ENCODE measurements at regions not wholly inside any gene's neighbourhood (a gene's known extent, or its start where the extent isn't known, plus 50 kb on each side); places are given as distances from the start of the nearest gene placed in this dataset.

DNA sequence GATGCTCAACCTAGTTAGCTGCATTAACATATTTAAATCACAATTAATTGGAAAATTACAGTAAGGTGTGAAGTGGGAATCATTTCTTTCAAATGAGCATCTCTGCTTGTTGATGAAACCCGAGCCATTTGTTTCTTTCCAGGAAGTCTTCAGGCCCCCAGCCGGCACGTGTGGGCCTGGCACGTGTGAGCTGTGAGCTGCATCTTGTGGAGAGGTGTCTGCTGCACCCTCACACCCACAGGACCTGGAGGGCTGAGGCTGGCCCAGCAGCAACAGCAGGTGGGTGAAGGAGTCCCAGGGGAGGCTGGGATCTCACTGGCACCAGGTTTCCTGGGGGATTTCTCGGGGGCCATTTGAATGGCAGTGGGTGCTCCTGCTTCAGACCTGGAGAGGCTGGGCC, 372.5 kb upstream of the MKI67 start:
- Histone ChIP-seq H3K9me3 (ENCODE audit: low read length) (no peaks in the 10 kb centered on the region), H3K9ac (ENCODE audit: low read length) (no peak overlapping the region), H3K4me3 (ENCODE audit: low read depth, low read length, poor library complexity, severe bottlenecking) (no peak overlapping the region), H3K4me1 (ENCODE audit: insufficient read depth, low read length, severe bottlenecking) (no peaks in the 10 kb centered on the region), H3K79me2 (ENCODE audit: insufficient read depth, low read length) (no peaks in the 10 kb centered on the region), H2AFZ (ENCODE audit: low read length) (no peak overlapping the region), H4K20me1 (ENCODE audit: insufficient read depth, low read length) (no peaks in the 10 kb centered on the region), H3K27me3 (ENCODE audit: insufficient read depth, low read length) (no peaks in the 10 kb centered on the region; the same call in 1 of the 2 replicates), H3K27ac (ENCODE audit: low read depth, low read length, poor library complexity, severe bottlenecking) (no peak overlapping the region), H3K9me2 (ENCODE audit: low read depth, low read length) (no peaks in the 10 kb centered on the region), H3K36me3 (ENCODE audit: insufficient read depth, low read length) (no peaks in the 10 kb centered on the region), H3F3A (ENCODE audit: insufficient read depth, low read length) (no peaks in the 10 kb centered on the region), H3K4me2 (ENCODE audit: low read length) (no peak overlapping the region)
- TF ChIP-seq CTCF (IDR thresholded peaks at IDR 0.05; ENCODE audit: low read length) = no peak
- TF ChIP-seq EZH2 (IDR thresholded peaks at IDR 0.05; ENCODE audit: borderline replicate concordance, low read length) = no peak

- H3K9me3 ChIP-seq (ENCODE audit: low read length) = no peaks in the 10 kb centered on the region
- TF ChIP-seq EZH2 (IDR thresholded peaks at IDR 0.05; ENCODE audit: borderline replicate concordance, low read length) (no peak), CTCF (IDR thresholded peaks at IDR 0.05; ENCODE audit: low read length) (no peak)
- no peaks in the 10 kb centered on the region; the same call in 1 of the 2 replicates for H3K27me3 ChIP-seq (ENCODE audit: insufficient read depth, low read length)
Observed at GRCh38 chr10:128499486-128499885, 373.3 kb upstream of the MKI67 start.

DNA sequence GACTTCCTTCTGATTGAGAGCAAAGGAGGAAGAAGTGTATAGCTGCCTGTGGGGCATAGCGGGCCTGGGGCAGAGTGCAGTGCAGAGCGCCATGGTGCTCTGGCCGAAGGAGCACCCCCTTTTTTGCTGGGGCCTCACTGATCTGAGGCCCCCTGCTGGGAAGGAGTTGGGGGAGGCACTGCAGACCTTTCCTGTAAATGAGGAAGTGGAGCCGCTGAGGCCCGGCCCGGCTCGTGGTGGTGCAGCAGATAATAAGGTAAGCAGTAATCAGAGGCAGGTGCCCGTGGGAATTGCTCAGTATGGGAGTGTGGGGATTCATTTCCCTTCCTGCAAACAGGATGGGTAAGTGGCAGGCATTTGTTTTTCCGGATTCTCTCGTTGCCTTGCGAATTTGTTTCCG, 373.7 kb upstream of the MKI67 start:
- Histone ChIP-seq H2AFZ (ENCODE audit: low read length) (no peak overlapping the region), H3K4me2 (ENCODE audit: low read length) (no peak overlapping the region), H3K36me3 (ENCODE audit: insufficient read depth, low read length) (no peaks in the 10 kb centered on the region), H4K20me1 (ENCODE audit: insufficient read depth, low read length) (no peaks in the 10 kb centered on the region), H3K4me1 (ENCODE audit: insufficient read depth, low read length, severe bottlenecking) (no peaks in the 10 kb centered on the region), H3F3A (ENCODE audit: insufficient read depth, low read length) (no peaks in the 10 kb centered on the region), H3K4me3 (ENCODE audit: low read depth, low read length, poor library complexity, severe bottlenecking) (no peak overlapping the region), H3K27ac (ENCODE audit: low read depth, low read length, poor library complexity, severe bottlenecking) (no peak overlapping the region), H3K27me3 (ENCODE audit: insufficient read depth, low read length) (no peaks in the 10 kb centered on the region; the same call in 1 of the 2 replicates), H3K9me2 (ENCODE audit: low read depth, low read length) (no peaks in the 10 kb centered on the region), H3K9ac (ENCODE audit: low read length) (no peak overlapping the region), H3K79me2 (ENCODE audit: insufficient read depth, low read length) (no peaks in the 10 kb centered on the region), H3K9me3 (ENCODE audit: low read length) (no peaks in the 10 kb centered on the region)
- no peak for TF ChIP-seq EZH2 (IDR thresholded peaks at IDR 0.05; ENCODE audit: borderline replicate concordance, low read length)

More at GRCh38 chr10:128499486-128499885, 373.3 kb upstream of the MKI67 start:
- Histone ChIP-seq H3K36me3 (ENCODE audit: insufficient read depth, low read length) (no peaks in the 10 kb centered on the region), H3K79me2 (ENCODE audit: insufficient read depth, low read length) (no peaks in the 10 kb centered on the region), H4K20me1 (ENCODE audit: insufficient read depth, low read length) (no peaks in the 10 kb centered on the region), H3K9ac (ENCODE audit: low read length) (no peak overlapping the region), H3K4me3 (ENCODE audit: low read depth, low read length, poor library complexity, severe bottlenecking) (no peak overlapping the region), H2AFZ (ENCODE audit: low read length) (no peak overlapping the region), H3F3A (ENCODE audit: insufficient read depth, low read length) (no peaks in the 10 kb centered on the region), H3K27ac (ENCODE audit: low read depth, low read length, poor library complexity, severe bottlenecking) (no peak overlapping the region), H3K4me2 (ENCODE audit: low read length) (no peak overlapping the region), H3K9me2 (ENCODE audit: low read depth, low read length) (no peaks in the 10 kb centered on the region), H3K4me1 (ENCODE audit: insufficient read depth, low read length, severe bottlenecking) (no peaks in the 10 kb centered on the region)

DNA sequence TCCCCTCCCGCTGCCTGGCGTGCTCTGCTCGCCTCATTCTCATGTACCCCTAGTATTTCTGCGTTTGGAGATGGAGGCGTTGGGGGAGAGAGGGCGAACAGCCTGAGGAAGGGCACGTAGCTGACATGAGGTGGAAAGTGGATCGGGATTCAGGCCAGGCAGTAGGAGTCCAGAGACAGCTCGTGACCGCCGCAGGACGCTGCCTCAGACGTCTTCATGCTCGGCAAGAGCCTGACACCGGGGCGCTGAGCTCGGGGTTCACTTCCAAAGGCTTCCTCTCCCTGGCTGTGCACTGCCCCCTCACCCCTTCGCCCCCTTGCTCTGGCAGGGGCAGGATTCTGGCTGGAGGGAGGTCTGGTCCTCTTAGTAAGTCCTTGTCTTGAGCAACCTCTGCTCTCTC, 374.4 kb upstream of the MKI67 start:
- H3K9ac ChIP-seq (ENCODE audit: low read length) = no peak overlapping the region
- H3K9me2 ChIP-seq (ENCODE audit: low read depth, low read length) = no peaks in the 10 kb centered on the region
- H3K79me2 ChIP-seq (ENCODE audit: insufficient read depth, low read length) = no peaks in the 10 kb centered on the region
- no peaks in the 10 kb centered on the region for H3K36me3 ChIP-seq (ENCODE audit: insufficient read depth, low read length)
- no peak overlapping the region for H2AFZ ChIP-seq (ENCODE audit: low read length)
- H3K4me2 ChIP-seq (ENCODE audit: low read length) = no peak overlapping the region
- H3K27me3 ChIP-seq (ENCODE audit: insufficient read depth, low read length) = no peaks in the 10 kb centered on the region; the same call in 1 of the 2 replicates
- no peak overlapping the region for H3K4me3 ChIP-seq (ENCODE audit: low read depth, low read length, poor library complexity, severe bottlenecking)
- TF ChIP-seq EZH2 (IDR thresholded peaks at IDR 0.05; ENCODE audit: borderline replicate concordance, low read length) (no peak), CTCF (IDR thresholded peaks at IDR 0.05; ENCODE audit: low read length) (no peak)
- no peaks in the 10 kb centered on the region for H3F3A ChIP-seq (ENCODE audit: insufficient read depth, low read length)
- H3K4me1 ChIP-seq (ENCODE audit: insufficient read depth, low read length, severe bottlenecking) = no peaks in the 10 kb centered on the region
- no peak overlapping the region for H3K27ac ChIP-seq (ENCODE audit: low read depth, low read length, poor library complexity, severe bottlenecking)
- no peaks in the 10 kb centered on the region for H3K9me3 ChIP-seq (ENCODE audit: low read length)
- no peaks in the 10 kb centered on the region for H4K20me1 ChIP-seq (ENCODE audit: insufficient read depth, low read length)
